Neural cell (in vitro differentiated cells): ENCODE measurements at regions not wholly inside any gene's neighbourhood (a gene's known extent, or its start where the extent isn't known, plus 50 kb on each side); places are given as distances from the start of the nearest gene placed in this dataset.

Experiments used
- H2AFZ ChIP-seq: fragments of 200-600, 300-800 bp; sonication (generic), shearing (Covaris generic); 2 replicates; pipeline ENCODE4 v1.6.0; 2014; ENCODE audit warnings: low read depth, mild to moderate bottlenecking, antibody characterized with exemption, low read length, moderate library complexity
- H3F3A ChIP-seq: fragments of 200-600 bp; shearing (Covaris generic); 2 replicates; pipeline ENCODE4 v1.6.1; 2016; ENCODE audit warnings: mild to moderate bottlenecking, moderate library complexity, mixed read lengths, antibody characterized with exemption, low read length; ENCODE audit not compliant: insufficient read depth, poor library complexity, severe bottlenecking
- H3K27ac ChIP-seq: fragments of 200-600, 300-800 bp; sonication (generic), shearing (Covaris generic); 2 replicates; pipeline ENCODE4 v1.5.1; 2014; ENCODE audit warnings: mild to moderate bottlenecking, low read length, moderate library complexity
- H3K27me3 ChIP-seq: fragments of 300-800, 200-600 bp; sonication (generic), shearing (Covaris generic); 2 replicates; pipeline ENCODE4 v1.6.0; 2014; ENCODE audit warnings: mild to moderate bottlenecking, low read depth, low read length, moderate library complexity; ENCODE audit not compliant: insufficient read depth
- H3K36me3 ChIP-seq: fragments of 300-800, 200-600 bp; sonication (generic), shearing (Covaris generic); 2 replicates; pipeline ENCODE4 v1.5.1; 2014; ENCODE audit warnings: mild to moderate bottlenecking, antibody characterized with exemption, low read length, moderate library complexity; ENCODE audit not compliant: insufficient read depth
- H3K4me2 ChIP-seq: fragments of 300-800, 200-600 bp; sonication (generic), shearing (Covaris generic); 2 replicates; pipeline ENCODE4 v1.6.0; 2014; ENCODE audit warnings: mild to moderate bottlenecking, low read length
- H3K4me3 ChIP-seq: fragments of 300-800, 200-600 bp; sonication (generic), shearing (Covaris generic); 2 replicates; pipeline ENCODE4 v1.5.1; 2014; ENCODE audit warnings: mild to moderate bottlenecking, low read length, moderate library complexity
- H3K79me2 ChIP-seq: fragments of 200-600 bp; shearing (Covaris generic); replicated peaks from 2 replicates; pipeline ENCODE4 v1.6.0; 2014; ENCODE audit warnings: mild to moderate bottlenecking, low read length, moderate library complexity; ENCODE audit not compliant: insufficient read depth
- H3K9ac ChIP-seq: fragments of 300-800, 200-600 bp; sonication (generic), shearing (Covaris generic); 2 replicates; pipeline ENCODE4 v1.6.1; 2016; ENCODE audit warnings: mild to moderate bottlenecking, low read length, mixed read lengths
- H3K9me2 ChIP-seq: fragments of 200-600 bp; shearing (Covaris generic); 2 replicates; pipeline ENCODE4 v1.6.1; 2016; ENCODE audit warnings: mild to moderate bottlenecking, low read length, mixed read lengths; ENCODE audit not compliant: insufficient read depth
- H3K9me3 ChIP-seq: fragments of 200-600, 300-800 bp; sonication (generic), shearing (Covaris generic); 2 replicates; pipeline ENCODE4 v1.6.1; 2016; ENCODE audit warnings: mild to moderate bottlenecking, mixed run types, low read length, moderate library complexity, mixed read lengths
- H4K20me1 ChIP-seq: fragments of 200-600 bp; shearing (Covaris generic); 2 replicates; pipeline ENCODE4 v1.6.1; 2016; ENCODE audit warnings: mild to moderate bottlenecking, mixed run types; ENCODE audit not compliant: insufficient read depth
- EP300 ChIP-seq: fragments of 450-650 bp; conservative IDR thresholded peaks from 2 replicates; pipeline ENCODE4 v1.6.1; 2014; ENCODE audit warnings: antibody characterized with exemption, mild to moderate bottlenecking, moderate library complexity; ENCODE audit not compliant: poor library complexity, severe bottlenecking
- EZH2 ChIP-seq: fragments of 200-600, 300-800 bp; shearing (Covaris generic), sonication (generic); IDR thresholded peaks from 2 replicates; pipeline ENCODE4 v1.6.1; 2014; ENCODE audit warnings: antibody characterized with exemption, low read length, borderline replicate concordance, mild to moderate bottlenecking; ENCODE audit not compliant: insufficient read depth, poor library complexity, severe bottlenecking
- MXI1 ChIP-seq: fragments of 450-650 bp; conservative IDR thresholded peaks from 2 replicates; pipeline ENCODE4 v1.6.1; 2014; ENCODE audit warnings: antibody characterized with exemption, mild to moderate bottlenecking; ENCODE audit not compliant: poor library complexity, severe bottlenecking
- POLR2AphosphoS5 ChIP-seq: IDR thresholded peaks from 2 replicates; pipeline ENCODE4 v1.6.1; 2012
- RAD21 ChIP-seq: fragments of 450-650 bp; conservative IDR thresholded peaks from 2 replicates; pipeline ENCODE4 v1.6.1; 2014; ENCODE audit warnings: antibody characterized with exemption, mild to moderate bottlenecking, moderate library complexity
- SMC3 ChIP-seq: fragments of 450-650 bp; conservative IDR thresholded peaks from 2 replicates; pipeline ENCODE4 v1.6.1; 2014; ENCODE audit warnings: antibody characterized with exemption, mild to moderate bottlenecking, moderate library complexity; ENCODE audit not compliant: poor library complexity
- TAF1 ChIP-seq: IDR thresholded peaks from 2 replicates; pipeline ENCODE4 v1.6.1; 2012; ENCODE audit warnings: low read depth
- TF ChIP-seq, protein P1 (sequence below): fragments of 450-650 bp; IDR thresholded peaks from 2 replicates; pipeline ENCODE4 v1.5.1; 2014; ENCODE audit warnings: antibody characterized with exemption, mild to moderate bottlenecking, moderate library complexity; ENCODE audit not compliant: poor library complexity, severe bottlenecking
- TF ChIP-seq, protein P2 (sequence below): IDR thresholded peaks from 2 replicates; pipeline ENCODE4 v1.6.1; 2012; ENCODE audit warnings: borderline replicate concordance

DNA sequence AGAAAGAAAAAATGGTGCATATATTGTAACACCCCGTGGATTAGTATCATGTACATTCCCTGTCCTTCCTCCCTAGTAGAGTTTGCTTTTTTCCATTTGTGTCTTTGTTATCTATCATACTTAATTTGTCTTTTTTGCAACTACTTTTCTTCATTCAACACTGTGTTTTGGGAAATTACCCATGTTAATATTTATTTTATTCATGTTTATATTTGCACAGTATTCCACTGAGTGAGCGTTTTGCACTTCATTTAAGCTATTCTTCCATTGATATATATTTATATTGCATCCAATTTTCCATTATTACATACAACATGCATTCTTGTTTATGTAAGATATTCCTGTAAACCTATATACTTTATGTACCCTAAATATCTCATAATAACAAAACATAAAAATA is 57.6 kb upstream of the FAM171A1 start:
- no peak overlapping the region for H3K9ac ChIP-seq
- H4K20me1 ChIP-seq: no peaks in the 10 kb centered on the region
- no peak overlapping the region for H2AFZ ChIP-seq
- H3K27ac ChIP-seq: no peak overlapping the region
- H3K79me2 ChIP-seq: no peaks in the 10 kb centered on the region
- H3K9me3 ChIP-seq: no peaks in the 10 kb centered on the region
- TF ChIP-seq EZH2: no peak
- no peak for TF ChIP-seq RAD21
- TF ChIP-seq POLR2AphosphoS5: no peak
- TF ChIP-seq, protein P1, sequence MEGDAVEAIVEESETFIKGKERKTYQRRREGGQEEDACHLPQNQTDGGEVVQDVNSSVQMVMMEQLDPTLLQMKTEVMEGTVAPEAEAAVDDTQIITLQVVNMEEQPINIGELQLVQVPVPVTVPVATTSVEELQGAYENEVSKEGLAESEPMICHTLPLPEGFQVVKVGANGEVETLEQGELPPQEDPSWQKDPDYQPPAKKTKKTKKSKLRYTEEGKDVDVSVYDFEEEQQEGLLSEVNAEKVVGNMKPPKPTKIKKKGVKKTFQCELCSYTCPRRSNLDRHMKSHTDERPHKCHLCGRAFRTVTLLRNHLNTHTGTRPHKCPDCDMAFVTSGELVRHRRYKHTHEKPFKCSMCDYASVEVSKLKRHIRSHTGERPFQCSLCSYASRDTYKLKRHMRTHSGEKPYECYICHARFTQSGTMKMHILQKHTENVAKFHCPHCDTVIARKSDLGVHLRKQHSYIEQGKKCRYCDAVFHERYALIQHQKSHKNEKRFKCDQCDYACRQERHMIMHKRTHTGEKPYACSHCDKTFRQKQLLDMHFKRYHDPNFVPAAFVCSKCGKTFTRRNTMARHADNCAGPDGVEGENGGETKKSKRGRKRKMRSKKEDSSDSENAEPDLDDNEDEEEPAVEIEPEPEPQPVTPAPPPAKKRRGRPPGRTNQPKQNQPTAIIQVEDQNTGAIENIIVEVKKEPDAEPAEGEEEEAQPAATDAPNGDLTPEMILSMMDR: no peak
- TF ChIP-seq TAF1: no peak
- TF ChIP-seq, protein P2, sequence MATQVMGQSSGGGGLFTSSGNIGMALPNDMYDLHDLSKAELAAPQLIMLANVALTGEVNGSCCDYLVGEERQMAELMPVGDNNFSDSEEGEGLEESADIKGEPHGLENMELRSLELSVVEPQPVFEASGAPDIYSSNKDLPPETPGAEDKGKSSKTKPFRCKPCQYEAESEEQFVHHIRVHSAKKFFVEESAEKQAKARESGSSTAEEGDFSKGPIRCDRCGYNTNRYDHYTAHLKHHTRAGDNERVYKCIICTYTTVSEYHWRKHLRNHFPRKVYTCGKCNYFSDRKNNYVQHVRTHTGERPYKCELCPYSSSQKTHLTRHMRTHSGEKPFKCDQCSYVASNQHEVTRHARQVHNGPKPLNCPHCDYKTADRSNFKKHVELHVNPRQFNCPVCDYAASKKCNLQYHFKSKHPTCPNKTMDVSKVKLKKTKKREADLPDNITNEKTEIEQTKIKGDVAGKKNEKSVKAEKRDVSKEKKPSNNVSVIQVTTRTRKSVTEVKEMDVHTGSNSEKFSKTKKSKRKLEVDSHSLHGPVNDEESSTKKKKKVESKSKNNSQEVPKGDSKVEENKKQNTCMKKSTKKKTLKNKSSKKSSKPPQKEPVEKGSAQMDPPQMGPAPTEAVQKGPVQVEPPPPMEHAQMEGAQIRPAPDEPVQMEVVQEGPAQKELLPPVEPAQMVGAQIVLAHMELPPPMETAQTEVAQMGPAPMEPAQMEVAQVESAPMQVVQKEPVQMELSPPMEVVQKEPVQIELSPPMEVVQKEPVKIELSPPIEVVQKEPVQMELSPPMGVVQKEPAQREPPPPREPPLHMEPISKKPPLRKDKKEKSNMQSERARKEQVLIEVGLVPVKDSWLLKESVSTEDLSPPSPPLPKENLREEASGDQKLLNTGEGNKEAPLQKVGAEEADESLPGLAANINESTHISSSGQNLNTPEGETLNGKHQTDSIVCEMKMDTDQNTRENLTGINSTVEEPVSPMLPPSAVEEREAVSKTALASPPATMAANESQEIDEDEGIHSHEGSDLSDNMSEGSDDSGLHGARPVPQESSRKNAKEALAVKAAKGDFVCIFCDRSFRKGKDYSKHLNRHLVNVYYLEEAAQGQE: no peak
- TF ChIP-seq EP300: no peak
- TF ChIP-seq MXI1: no peak
- TF ChIP-seq SMC3: no peak
- H3K36me3 ChIP-seq: no peaks in the 10 kb centered on the region
- H3K4me3 ChIP-seq: no peak overlapping the region
- no peaks in the 10 kb centered on the region for H3K27me3 ChIP-seq
- H3K4me2 ChIP-seq: no peak overlapping the region
- H3F3A ChIP-seq: no peaks in the 10 kb centered on the region
- H3K9me2 ChIP-seq: no peaks in the 10 kb centered on the region

DNA sequence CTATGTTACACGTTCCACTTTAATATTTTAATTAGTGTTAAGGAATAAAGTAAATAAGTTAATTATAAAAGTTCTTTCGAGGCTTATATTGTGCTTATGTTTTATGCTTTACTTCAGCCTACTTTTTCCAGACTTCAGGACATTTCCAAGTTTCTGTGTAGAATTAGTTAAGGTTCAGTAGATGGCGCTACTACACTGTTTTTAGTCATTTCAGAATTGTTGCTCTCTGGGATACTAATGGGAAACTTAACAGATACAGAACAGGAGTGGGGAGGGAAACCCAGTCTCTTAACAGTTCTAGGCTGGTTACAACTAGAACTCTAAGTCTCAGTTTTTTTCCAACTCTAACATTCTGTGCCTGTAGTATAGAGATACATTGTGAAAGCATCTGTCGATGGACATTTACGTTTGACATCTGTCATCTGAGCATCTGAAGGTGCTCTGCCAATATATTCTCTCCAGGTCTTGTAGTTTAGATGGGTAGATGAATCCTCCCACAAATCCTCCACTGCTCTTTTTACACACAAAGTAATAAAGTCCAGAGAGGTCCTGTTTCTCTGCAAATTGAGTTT is 56.8 kb upstream of the FAM171A1 start:
- Histone ChIP-seq H3K36me3 (no peaks in the 10 kb centered on the region), H3F3A (no peaks in the 10 kb centered on the region), H3K4me3 (no peak overlapping the region), H3K9me3 (no peaks in the 10 kb centered on the region), H3K4me2 (no peak overlapping the region), H4K20me1 (no peaks in the 10 kb centered on the region), H3K79me2 (no peaks in the 10 kb centered on the region), H3K27ac (no peak overlapping the region), H3K27me3 (no peaks in the 10 kb centered on the region), H3K9ac (no peak overlapping the region), H3K9me2 (no peaks in the 10 kb centered on the region), H2AFZ (no peak overlapping the region)
- TF ChIP-seq, protein P1: peak; percentile 82
- TF ChIP-seq SMC3 (peak; percentile 77), RAD21 (peak; percentile 86), MXI1 (no peak)
